K562 (cell line): ENCODE measurements at regions not wholly inside any gene's neighbourhood (a gene's known extent, or its start where the extent isn't known, plus 50 kb on each side); places are given as distances from the start of the nearest gene placed in this dataset.

Source experiments
- ATAC-seq: fragments of 200-7000 bp; cut with Tn5 transposase; 3 replicates; pipeline ENCODE4 v1.9.1; 2020; ENCODE audit warnings: moderate library complexity
- BruUV-seq: library from RNA; stranded (reverse); fragments of 400-500 nt; replicated peaks from 2 replicates; lab custom pipeline; 2021; lab: Mats Ljungman, UMichigan
- CTCF ChIA-PET: fragments of 300-600 bp; formaldehyde crosslinking; extraction: SDS; loops from one replicate; lab custom pipeline; 2021; ENCODE audit warnings: low intra/inter-chr PET ratio; lab: Yijun Ruan, JAX
- POLR2A ChIA-PET: fragments of 300-600, 350-650 bp; sonication (Branson Sonifier 250); formaldehyde crosslinking; extraction: SDS; loops from one replicate; lab custom pipeline; 2021; ENCODE audit warnings: antibody characterized with exemption, inconsistent platforms; lab: Yijun Ruan, JAX
- DNase-seq, 4 experiments: peaks; one replicate each; pipeline versions ENCODE4 v3.0.0 to v3.0.0-alpha.2; 2011 to 2018; ENCODE audit warnings: low spot score in 3 of 4, mixed read lengths in 3 of 4; ENCODE audit errors: extremely low read depth in 1 of 4
- FAIRE-seq: peaks from 2 replicates; lab custom pipeline; 2011; peaks lifted over from hg19 to GRCh38; lab: Jason Lieb, UNC
- H2AFZ ChIP-seq: 2 replicates; pipeline ENCODE4 v1.6.0; 2011; ENCODE audit warnings: low read depth, low read length, control low read depth, inconsistent platforms
- H3K27ac ChIP-seq: fragments of 200-600 bp; 3 replicates; pipeline ENCODE4 v1.8.0; 2011; ENCODE audit warnings: low read depth, mild to moderate bottlenecking, control low read depth, inconsistent platforms, low read length, moderate library complexity, mixed read lengths; ENCODE audit errors: extremely low read depth
- H3K27me3 ChIP-seq, 2 experiments: fragments of 300-600 bp in 1 of 2; 2 replicates in 1 of 2; 3 replicates in 1 of 2; pipeline versions ENCODE4 v1.6.0 to v1.8.0; 2011; ENCODE audit warnings: inconsistent platforms in 2 of 2, low read length in 2 of 2, mild to moderate bottlenecking in 1 of 2, mixed read lengths in 1 of 2, moderate library complexity in 1 of 2; ENCODE audit not compliant: control insufficient read depth in 2 of 2, insufficient read depth in 2 of 2
- H3K36me3 ChIP-seq: fragments of 300-600 bp; 3 replicates; pipeline ENCODE4 v1.8.0; 2011; ENCODE audit warnings: mild to moderate bottlenecking, low read length, inconsistent platforms; ENCODE audit not compliant: control insufficient read depth, insufficient read depth
- H3K4me1 ChIP-seq, 2 experiments: fragments of 200-600 bp in 1 of 2; replicated peaks in 1 of 2; 2 replicates in 1 of 2; 3 replicates in 1 of 2; pipeline versions ENCODE4 v1.5.1 to v1.8.0; 2011; ENCODE audit warnings: inconsistent platforms in 2 of 2, low read length in 2 of 2, mild to moderate bottlenecking in 1 of 2, mixed read lengths in 1 of 2, moderate library complexity in 1 of 2; ENCODE audit not compliant: control insufficient read depth in 2 of 2, insufficient read depth in 2 of 2
- H3K4me2 ChIP-seq: 2 replicates; pipeline ENCODE4 v1.6.1; 2011; ENCODE audit warnings: low read length, control low read depth, inconsistent platforms, mixed read lengths; ENCODE audit not compliant: insufficient read depth
- H3K4me3 ChIP-seq: fragments of 200-600 bp; sonication (generic), shearing (Covaris generic); 2 replicates; pipeline ENCODE4 v1.5.1; 2016; ENCODE audit warnings: control low read depth, inconsistent platforms
- H3K79me2 ChIP-seq: fragments of 200-600 bp; 3 replicates; pipeline ENCODE4 v1.8.0; 2011; ENCODE audit warnings: low read length, inconsistent platforms; ENCODE audit not compliant: control insufficient read depth, insufficient read depth
- H3K9ac ChIP-seq, 2 experiments: 2 replicates each; pipeline versions ENCODE4 v1.6.0 to v1.6.1; 2011; ENCODE audit warnings: low read depth in 2 of 2, low read length in 2 of 2, control low read depth in 1 of 2, inconsistent platforms in 1 of 2, mild to moderate bottlenecking in 1 of 2, mixed read lengths in 1 of 2; ENCODE audit not compliant: insufficient read depth in 1 of 2
- H3K9me1 ChIP-seq: one replicate; pipeline ENCODE4 v1.6.0; 2011; ENCODE audit warnings: inconsistent platforms, mild to moderate bottlenecking, low read length, moderate library complexity; ENCODE audit not compliant: control insufficient read depth, insufficient read depth
- H3K9me3 ChIP-seq: replicated peaks from 2 replicates; pipeline ENCODE4 v1.5.1; 2011; ENCODE audit warnings: low read depth, low read length, inconsistent platforms; ENCODE audit not compliant: control insufficient read depth, insufficient read depth
- H4K20me1 ChIP-seq: replicated peaks from 2 replicates; pipeline ENCODE4 v1.6.1; 2011; ENCODE audit warnings: low read length, inconsistent platforms, mixed read lengths; ENCODE audit not compliant: control insufficient read depth, insufficient read depth
- BRCA1 ChIP-seq, 2 experiments: fragments of 450-650 bp in 1 of 2; sonication (generic) in 1 of 2; formaldehyde crosslinking in 1 of 2; IDR thresholded peaks; 2 replicates each; pipeline versions ENCODE4 v1.5.0 to v1.6.1; 2017 to 2020; ENCODE audit warnings: mild to moderate bottlenecking in 1 of 2, missing genetic modification reagents in 1 of 2
- CAMTA2 ChIP-seq: fragments of 250-450 bp; sonication (Bioruptor Pico); conservative IDR thresholded peaks from 2 replicates; pipeline ENCODE4 v1.5.1; 2022
- CCNT2 ChIP-seq: IDR thresholded peaks from 2 replicates; pipeline ENCODE4 v1.6.1; 2011; ENCODE audit warnings: borderline replicate concordance, low read depth, mild to moderate bottlenecking, moderate library complexity, mixed read lengths, low read length; ENCODE audit not compliant: insufficient read length; ENCODE audit errors: extremely low read depth
- E2F6 ChIP-seq, 2 experiments: IDR thresholded peaks; 2 replicates each; pipeline ENCODE4 v1.6.1; 2011; ENCODE audit warnings: borderline replicate concordance in 1 of 2, control low read depth in 1 of 2, low read depth in 1 of 2, low read length in 1 of 2, mild to moderate bottlenecking in 1 of 2, mixed read lengths in 1 of 2, moderate library complexity in 1 of 2; ENCODE audit not compliant: insufficient read depth in 1 of 2, insufficient read length in 1 of 2, poor library complexity in 1 of 2, severe bottlenecking in 1 of 2; ENCODE audit errors: extremely low read depth in 1 of 2
- MEF2D ChIP-seq: conservative IDR thresholded peaks from 2 replicates; pipeline ENCODE4 v1.6.1; 2016; ENCODE audit warnings: low read depth, missing genetic modification characterization, missing compliant biosample characterization
- MLX ChIP-seq, 2 experiments: fragments of 450-650 bp in 1 of 2; sonication (generic) in 1 of 2; formaldehyde crosslinking; conservative IDR thresholded peaks; 2 replicates each; pipeline versions ENCODE4 v1.4.0 to v1.8.1; 2020 to 2022; ENCODE audit warnings: mild to moderate bottlenecking in 1 of 2, missing genetic modification reagents in 1 of 2
- POLR3G ChIP-seq: IDR thresholded peaks from 2 replicates; pipeline ENCODE4 v1.6.1; 2011; ENCODE audit not compliant: insufficient read length, insufficient replicate concordance; ENCODE audit errors: extremely low read depth
- RBFOX2 ChIP-seq: fragments of 200-400 bp; formaldehyde crosslinking; IDR thresholded peaks from 2 replicates; pipeline ENCODE4 v1.6.1; 2017; ENCODE audit warnings: low read depth, mild to moderate bottlenecking, low read length, moderate library complexity
- STAT5A ChIP-seq: IDR thresholded peaks from 2 replicates; pipeline ENCODE4 v1.6.1; 2012; ENCODE audit warnings: low read length, inconsistent platforms, borderline replicate concordance
- TFE3 ChIP-seq: fragments of 450-650 bp; formaldehyde crosslinking; IDR thresholded peaks from 2 replicates; pipeline ENCODE4 v1.4.0; 2020; ENCODE audit warnings: mild to moderate bottlenecking, mixed read lengths
- ZBTB34 ChIP-seq: fragments of 250-450 bp; sonication (Bioruptor Pico); IDR thresholded peaks from 2 replicates; pipeline ENCODE4 v1.8.0; 2021; ENCODE audit warnings: mild to moderate bottlenecking, moderate library complexity
- ZEB2 ChIP-seq: fragments of 450-650 bp; IDR thresholded peaks from 2 replicates; pipeline ENCODE4 v1.6.1; 2016
- ZNF175 ChIP-seq: fragments of 200-800 bp; sonication (Bioruptor generic); IDR thresholded peaks from 2 replicates; pipeline ENCODE4 v1.6.1; 2016; ENCODE audit warnings: low read depth, mild to moderate bottlenecking, missing genetic modification characterization, missing compliant biosample characterization
- ZNF764 ChIP-seq: fragments of 250-450 bp; sonication (Bioruptor Pico); IDR thresholded peaks from 2 replicates; pipeline ENCODE4 v1.4.0; 2020; ENCODE audit warnings: low read depth, mild to moderate bottlenecking, moderate library complexity
- WGBS: fragments of 100-300 bp; shearing (Covaris generic); methylation state at CpG from one replicate; pipeline ENCODE4 v1.1.6; 2016; ENCODE audit warnings: low coverage, mixed read lengths; ENCODE audit not compliant: insufficient coverage; ENCODE audit errors: missing lambda C conversion rate; 5-methylcytosine and 5-hydroxymethylcytosine counted together
- in situ Hi-C: fragments of 300-500 bp; cut with MboI; formaldehyde crosslinking; loops from 4 replicates; pipeline ENCODE4 v1.15.0; 2018; ENCODE audit warnings: inconsistent platforms, mixed read lengths
- intact Hi-C: fragments of 100-400 bp; cut with micrococcal nuclease; formaldehyde crosslinking; loops from 2 replicates; pipeline ENCODE4 v1.14.2; 2022

- TF ChIP-seq ZNF764 (no peak), ZNF175 (no peak)
- TF ChIP-seq, all 486 proteins: peak for 0
Measured at GRCh38 chr6:142695016-142695415, 250.0 kb downstream of the HIVEP2 start (continued).

- no peaks in the 10 kb centered on the region for H3K9me3 ChIP-seq
- H3K4me3 ChIP-seq: no peak overlapping the region
- H4K20me1 ChIP-seq: no peaks in the 10 kb centered on the region
- no peak for FAIRE-seq
- no peaks in the 10 kb centered on the region for H3K36me3 ChIP-seq
- H3K4me1 ChIP-seq: no peaks in the 10 kb centered on the region
- CTCF ChIA-PET: no interaction called here
- no peaks in the 10 kb centered on the region for H3K79me2 ChIP-seq
- WGBS: under 1% methylated on average over 12 of the region's 12 CpGs
- in situ Hi-C loops (loop anchor here (25.0 kb wide), 1 partner anchor 591 kb away; no protein-coding TSS in a partner anchor), intact Hi-C loops (no loop called here)
- no peak overlapping the region for H3K27ac ChIP-seq
- H3K27me3 ChIP-seq: peaks cover 0 to 16% of the 10 kb centered on the region in 2 experiments; a peak in 3 of 5 replicates
- ATAC-seq: no peak
- no TSS peak for BruUV-seq
- no peak overlapping the region for H3K4me2 ChIP-seq
- no peak overlapping the region for H2AFZ ChIP-seq
- POLR2A ChIA-PET: interaction anchor here (0.7 kb wide), 1 partner anchor 274 kb away, joined by 3 read pairs; no protein-coding TSS in a partner anchor
- no peaks in the 10 kb centered on the region for H3K9me1 ChIP-seq
- no peak for DNase-seq
- no peak overlapping the region for H3K9ac ChIP-seq
- TF ChIP-seq POLR3G (no peak), ZBTB34 (CRISPR knock-in tag) (no peak), TFE3 (CRISPR knock-in tag) (no peak), ZEB2 (no peak), MLX (CRISPR knock-in tag; conservative IDR thresholded peaks at IDR 0.05) (no peak), STAT5A (no peak), E2F6 (IDR thresholded peaks at IDR 0.05; ENCODE audit: borderline replicate concordance in 1 of 2, extremely low read depth in 1 of 2, insufficient read depth in 1 of 2, insufficient read length in 1 of 2, low read depth in 1 of 2, low read length in 1 of 2, poor library complexity in 1 of 2, severe bottlenecking in 1 of 2) (no peak), CAMTA2 (CRISPR knock-in tag) (no peak), CCNT2 (no peak), BRCA1 (IDR thresholded peaks at IDR 0.05) (no peak), BRCA1 (CRISPR knock-in tag; IDR thresholded peaks at IDR 0.05) (no peak), RBFOX2 (no peak), MEF2D (tag) (no peak)
Measured at GRCh38 chr6:142696123-142697000, 248.6 kb downstream of the HIVEP2 start.
